GM23338 (cell line): ENCODE measurements at regions not wholly inside any gene's neighbourhood (a gene's known extent, or its start where the extent isn't known, plus 50 kb on each side); places are given as distances from the start of the nearest gene placed in this dataset.
"Not testable (repeated sequence)": the region's sequence is repeated elsewhere in the genome, so short reads cannot be mapped to it uniquely, and the experiment has no call there.

Source experiments
- ATAC-seq: fragments of 200-7000 bp; cut with Tn5 transposase; 3 replicates; pipeline ENCODE4 v1.9.1; 2020
- DNase-seq: peaks from one replicate; pipeline ENCODE4 v3.0.0-alpha.2; 2015; ENCODE audit warnings: low spot score
- H2AFZ ChIP-seq: fragments of 200-600 bp; sonication (generic); 2 replicates; pipeline ENCODE4 v1.8.0; 2016; ENCODE audit warnings: antibody characterized with exemption, mild to moderate bottlenecking, moderate library complexity
- H3F3A ChIP-seq: fragments of 200-600 bp; sonication (generic); replicated peaks from 2 replicates; pipeline ENCODE4 v1.8.0; 2017; ENCODE audit warnings: antibody characterized with exemption, mixed run types, low read depth
- H3K27ac ChIP-seq: fragments of 200-600 bp; sonication (generic); 2 replicates; pipeline ENCODE4 v1.6.1; 2016; ENCODE audit warnings: low read depth
- H3K27me3 ChIP-seq: fragments of 200-600 bp; sonication (generic); 2 replicates; pipeline ENCODE4 v1.8.0; 2016; ENCODE audit warnings: mild to moderate bottlenecking, mixed run types, moderate library complexity; ENCODE audit not compliant: insufficient read depth
- H3K36me3 ChIP-seq: fragments of 200-600 bp; sonication (generic); 2 replicates; pipeline ENCODE4 v1.8.0; 2016; ENCODE audit warnings: mild to moderate bottlenecking; ENCODE audit not compliant: insufficient read depth
- H3K4me1 ChIP-seq: fragments of 200-600 bp; sonication (generic); 2 replicates; pipeline ENCODE4 v1.8.0; 2016; ENCODE audit warnings: mild to moderate bottlenecking, moderate library complexity; ENCODE audit not compliant: insufficient read depth
- H3K4me2 ChIP-seq: fragments of 200-600 bp; sonication (generic); 2 replicates; pipeline ENCODE4 v1.7.1; 2017; ENCODE audit warnings: mixed run types
- H3K4me3 ChIP-seq: fragments of 200-600 bp; sonication (generic); 2 replicates; pipeline ENCODE4 v1.6.1; 2016; ENCODE audit warnings: mixed run types
- H3K79me2 ChIP-seq: fragments of 200-600 bp; sonication (generic); replicated peaks from 2 replicates; pipeline ENCODE4 v1.8.0; 2017; ENCODE audit warnings: mild to moderate bottlenecking; ENCODE audit not compliant: insufficient read depth
- H3K9me2 ChIP-seq: fragments of 200-600 bp; sonication (generic); 2 replicates; pipeline ENCODE4 v1.8.0; 2017; ENCODE audit not compliant: insufficient read depth
- H4K20me1 ChIP-seq: fragments of 200-600 bp; sonication (generic); replicated peaks from 2 replicates; pipeline ENCODE4 v1.8.0; 2017; ENCODE audit warnings: mild to moderate bottlenecking; ENCODE audit not compliant: insufficient read depth
- H3K27ac Mint-ChIP-seq: 2 replicates; pipeline ENCODE4 v1.8.0; 2020; ENCODE audit warnings: inconsistent platforms, mild to moderate bottlenecking, moderate library complexity, mixed read lengths
- H3K27me3 Mint-ChIP-seq: 3 replicates; pipeline ENCODE4 v1.8.0; 2022; ENCODE audit warnings: low read depth, mild to moderate bottlenecking, moderate library complexity, mixed read lengths, inconsistent platforms; ENCODE audit not compliant: insufficient read depth, poor library complexity
- H3K36me3 Mint-ChIP-seq: 3 replicates; pipeline ENCODE4 v1.8.0; 2021; ENCODE audit warnings: low read depth, mild to moderate bottlenecking, inconsistent platforms, moderate library complexity, mixed read lengths
- H3K4me1 Mint-ChIP-seq: 3 replicates; pipeline ENCODE4 v1.8.0; 2020; ENCODE audit warnings: mild to moderate bottlenecking, inconsistent platforms, mixed read lengths
- H3K4me3 Mint-ChIP-seq: 3 replicates; pipeline ENCODE4 v1.8.0; 2021; ENCODE audit warnings: moderate library complexity, mild to moderate bottlenecking, inconsistent platforms, mixed read lengths
- H3K9me3 Mint-ChIP-seq: 3 replicates; pipeline ENCODE4 v1.8.0; 2020; ENCODE audit warnings: moderate library complexity, mild to moderate bottlenecking, inconsistent platforms, mixed read lengths

GRCh38 chr22:11607215-11607614 is 3920.8 kb upstream of the OR11H1 start:
- not testable (repeated sequence) for H3K4me1 ChIP-seq, H3K4me3 ChIP-seq, H3K27ac Mint-ChIP-seq, ATAC-seq, DNase-seq, H3K9me2 ChIP-seq, H3K4me1 Mint-ChIP-seq, H3K27ac ChIP-seq, H3F3A ChIP-seq, H3K4me3 Mint-ChIP-seq, H4K20me1 ChIP-seq, H2AFZ ChIP-seq, H3K27me3 ChIP-seq, H3K79me2 ChIP-seq, H3K4me2 ChIP-seq
- Mint-ChIP-seq H3K9me3 (peaks cover 97% of the 10 kb centered on the region), H3K27me3 (peaks cover 15% of the 10 kb centered on the region), H3K36me3 (peaks cover 64% of the 10 kb centered on the region)
- peaks cover 20% of the 10 kb centered on the region for H3K36me3 ChIP-seq

GRCh38 chr22:11608486-11608885 is 3919.5 kb upstream of the OR11H1 start:
- H3K4me3 ChIP-seq, DNase-seq, ATAC-seq, H3K4me1 ChIP-seq, H3K4me2 ChIP-seq, H4K20me1 ChIP-seq, H3K27ac Mint-ChIP-seq, H3K79me2 ChIP-seq, H3K9me2 ChIP-seq, H3K27me3 ChIP-seq, H3K27ac ChIP-seq, H3K4me3 Mint-ChIP-seq, H2AFZ ChIP-seq, H3F3A ChIP-seq, H3K4me1 Mint-ChIP-seq: not testable (repeated sequence)
- peaks cover 17% of the 10 kb centered on the region; the same call in 1 of the 2 replicates for H3K36me3 ChIP-seq
- H3K27me3 Mint-ChIP-seq, result peaks cover 21% of the 10 kb centered on the region
- peaks cover 74% of the 10 kb centered on the region for H3K36me3 Mint-ChIP-seq
- peaks cover 97% of the 10 kb centered on the region for H3K9me3 Mint-ChIP-seq

GRCh38 chr22:11609193-11609592 is 3918.8 kb upstream of the OR11H1 start:
- not testable (repeated sequence) for H3K4me1 ChIP-seq, H3K4me3 ChIP-seq, H3K27ac ChIP-seq, H3K9me2 ChIP-seq, DNase-seq, H2AFZ ChIP-seq, H3K27ac Mint-ChIP-seq, H3K79me2 ChIP-seq, H3K27me3 ChIP-seq, ATAC-seq, H3K4me1 Mint-ChIP-seq, H3K4me2 ChIP-seq, H3K4me3 Mint-ChIP-seq, H3F3A ChIP-seq, H4K20me1 ChIP-seq
- H3K36me3 ChIP-seq, result peaks cover 17% of the 10 kb centered on the region; the same call in 1 of the 2 replicates
- peaks cover 78% of the 10 kb centered on the region for H3K36me3 Mint-ChIP-seq
- H3K27me3 Mint-ChIP-seq, result peaks cover 21% of the 10 kb centered on the region
- peaks cover 97% of the 10 kb centered on the region for H3K9me3 Mint-ChIP-seq

- H3K4me1 ChIP-seq, ATAC-seq, DNase-seq, H3K79me2 ChIP-seq, H2AFZ ChIP-seq, H3F3A ChIP-seq, H3K4me1 Mint-ChIP-seq, H3K27ac ChIP-seq, H3K9me2 ChIP-seq, H3K27ac Mint-ChIP-seq, H3K4me2 ChIP-seq, H3K4me3 ChIP-seq, H3K4me3 Mint-ChIP-seq, H4K20me1 ChIP-seq, H3K27me3 ChIP-seq: not testable (repeated sequence)
- Mint-ChIP-seq H3K36me3 (peaks cover 82% of the 10 kb centered on the region), H3K9me3 (peaks cover 97% of the 10 kb centered on the region), H3K27me3 (peaks cover 31% of the 10 kb centered on the region)
- peaks cover 17% of the 10 kb centered on the region; the same call in 1 of the 2 replicates for H3K36me3 ChIP-seq
Observed at GRCh38 chr22:11611280-11611679, 3916.7 kb upstream of the OR11H1 start.

GRCh38 chr22:11611876-11612275 is 3916.1 kb upstream of the OR11H1 start:
- H4K20me1 ChIP-seq, H2AFZ ChIP-seq, H3K27ac ChIP-seq, H3K27me3 ChIP-seq, H3F3A ChIP-seq, H3K4me3 ChIP-seq, H3K9me2 ChIP-seq, H3K4me3 Mint-ChIP-seq, ATAC-seq, H3K4me1 Mint-ChIP-seq, DNase-seq, H3K4me2 ChIP-seq, H3K79me2 ChIP-seq, H3K27ac Mint-ChIP-seq, H3K4me1 ChIP-seq: not testable (repeated sequence)
- Mint-ChIP-seq H3K27me3 (peaks cover 37% of the 10 kb centered on the region), H3K9me3 (peaks cover 97% of the 10 kb centered on the region), H3K36me3 (peaks cover 83% of the 10 kb centered on the region)
- peaks cover 17% of the 10 kb centered on the region; the same call in 1 of the 2 replicates for H3K36me3 ChIP-seq

- H3K4me2 ChIP-seq, H3F3A ChIP-seq, H3K79me2 ChIP-seq, H3K4me1 ChIP-seq, H4K20me1 ChIP-seq, H3K27ac ChIP-seq, H3K9me2 ChIP-seq, H3K4me1 Mint-ChIP-seq, H3K4me3 Mint-ChIP-seq, DNase-seq, ATAC-seq, H3K27me3 ChIP-seq, H3K4me3 ChIP-seq, H2AFZ ChIP-seq, H3K27ac Mint-ChIP-seq: not testable (repeated sequence)
- Mint-ChIP-seq H3K9me3 (peaks cover 99% of the 10 kb centered on the region), H3K36me3 (peaks cover 85% of the 10 kb centered on the region), H3K27me3 (peaks cover 37% of the 10 kb centered on the region)
- peaks cover 11% of the 10 kb centered on the region; the same call in 1 of the 2 replicates for H3K36me3 ChIP-seq
Observed at GRCh38 chr22:11613081-11613897, 3914.7 kb upstream of the OR11H1 start.
